HepG2 (cell line): ENCODE measurements at regions not wholly inside any gene's neighbourhood (a gene's known extent, or its start where the extent isn't known, plus 50 kb on each side); places are given as distances from the start of the nearest gene placed in this dataset.

ENCODE experiments used
- ATAC-seq: fragments of 200-7000 bp; cut with Tn5 transposase; 3 replicates; pipeline ENCODE4 v1.9.1; 2020; ENCODE audit warnings: mild to moderate bottlenecking, moderate library complexity
- BruUV-seq: library from RNA; stranded (reverse); fragments of 400-500 nt; replicated peaks from 2 replicates; lab custom pipeline; 2021; lab: Mats Ljungman, UMichigan
- CTCF ChIA-PET: fragments of 300-600 bp; formaldehyde crosslinking; extraction: SDS; loops from one replicate; lab custom pipeline; 2021; ENCODE audit warnings: low total read pairs, inconsistent platforms, low intra/inter-chr PET ratio; lab: Yijun Ruan, JAX
- POLR2A ChIA-PET: fragments of 350-600 bp; sonication (Branson Sonifier 250); formaldehyde crosslinking; loops from one replicate; lab custom pipeline; 2020; ENCODE audit warnings: antibody characterized with exemption, inconsistent platforms; lab: Yijun Ruan, JAX
- DNase-seq: peaks from one replicate; pipeline ENCODE4 v3.0.0-alpha.2; 2015; ENCODE audit warnings: low spot score
- FAIRE-seq: peaks from 3 replicates; lab custom pipeline; 2011; peaks lifted over from hg19 to GRCh38; lab: Jason Lieb, UNC
- H2AFZ ChIP-seq: one replicate; pipeline ENCODE4 v1.6.1; 2011; ENCODE audit warnings: low read length, inconsistent platforms
- H3K27ac ChIP-seq: fragments of 300-600 bp; 3 replicates; pipeline ENCODE4 v1.8.0; 2011; ENCODE audit warnings: mixed run types, mild to moderate bottlenecking, mixed read lengths, low read length, inconsistent platforms; ENCODE audit not compliant: insufficient read depth; ENCODE audit errors: extremely low read length
- H3K27me3 ChIP-seq, 2 experiments: fragments of 200-600 bp in 1 of 2; 2 replicates in 1 of 2; 3 replicates in 1 of 2; pipeline versions ENCODE4 v1.6.0 to v1.8.0; 2011; ENCODE audit warnings: low read length in 2 of 2, mild to moderate bottlenecking in 2 of 2, moderate library complexity in 2 of 2, inconsistent platforms in 1 of 2; ENCODE audit not compliant: insufficient read depth in 2 of 2, control insufficient read depth in 1 of 2
- H3K36me3 ChIP-seq, 2 experiments: fragments of 200-600 bp in 1 of 2; replicated peaks in 1 of 2; 2 replicates in 1 of 2; 3 replicates in 1 of 2; pipeline versions ENCODE4 v1.5.1 to v1.8.0; 2011; ENCODE audit warnings: low read length in 2 of 2, inconsistent platforms in 1 of 2; ENCODE audit not compliant: insufficient read depth in 2 of 2, control insufficient read depth in 1 of 2
- H3K4me1 ChIP-seq: 2 replicates; pipeline ENCODE4 v1.5.1; 2012; ENCODE audit warnings: low read length, inconsistent platforms; ENCODE audit not compliant: insufficient read depth
- H3K4me2 ChIP-seq: 2 replicates; pipeline ENCODE4 v1.6.0; 2011; ENCODE audit warnings: low read depth, low read length, inconsistent platforms
- H3K4me3 ChIP-seq, 3 experiments: fragments of 200-600 bp in 1 of 3; sonication (generic), shearing (Covaris generic) in 1 of 3; replicated peaks in 1 of 3; 2 replicates each; pipeline ENCODE4 v1.5.1; 2011 to 2016; ENCODE audit warnings: low read length in 3 of 3, inconsistent platforms in 2 of 3, low read depth in 2 of 3, mild to moderate bottlenecking in 2 of 3, control low read depth in 1 of 3, mixed read lengths in 1 of 3; ENCODE audit not compliant: insufficient read depth in 1 of 3
- H3K79me2 ChIP-seq: one replicate; pipeline ENCODE4 v1.6.1; 2011; ENCODE audit warnings: low read length, inconsistent platforms; ENCODE audit not compliant: insufficient read depth
- H3K9ac ChIP-seq: 2 replicates; pipeline ENCODE4 v1.6.0; 2011; ENCODE audit warnings: mild to moderate bottlenecking, low read depth, low read length, inconsistent platforms; ENCODE audit not compliant: insufficient read depth
- H3K9me3 ChIP-seq: 2 replicates; pipeline ENCODE4 v1.5.1; 2012; ENCODE audit warnings: mild to moderate bottlenecking, low read length
- H4K20me1 ChIP-seq: 2 replicates; pipeline ENCODE4 v1.6.0; 2011; ENCODE audit warnings: inconsistent platforms, mild to moderate bottlenecking, low read length, moderate library complexity; ENCODE audit not compliant: insufficient read depth
- CTCF ChIP-seq: sonication (generic); formaldehyde crosslinking; IDR thresholded peaks from 2 replicates; pipeline ENCODE4 v1.5.0; 2020; ENCODE audit warnings: mild to moderate bottlenecking, missing genetic modification reagents, moderate library complexity
- IRX3 ChIP-seq: sonication (generic); formaldehyde crosslinking; IDR thresholded peaks from 2 replicates; pipeline ENCODE4 v1.8.1; 2023; ENCODE audit warnings: mild to moderate bottlenecking, low read depth, missing genetic modification reagents, borderline replicate concordance
- JUN ChIP-seq: sonication (generic); formaldehyde crosslinking; IDR thresholded peaks from 2 replicates; pipeline ENCODE4 v1.4.0; 2020; ENCODE audit warnings: mild to moderate bottlenecking, missing genetic modification reagents
- KAT2B ChIP-seq: fragments of 150-350 bp; IDR thresholded peaks from 2 replicates; pipeline ENCODE4 v1.6.1; 2014; ENCODE audit warnings: low read depth, low read length, borderline replicate concordance
- POLR2AphosphoS2 ChIP-seq: IDR thresholded peaks from 2 replicates; pipeline ENCODE4 v1.6.1; 2011; ENCODE audit warnings: low read depth, low read length, improper control_type of control experiment
- SCMH1 ChIP-seq: sonication (generic); formaldehyde crosslinking; IDR thresholded peaks from 2 replicates; pipeline ENCODE4 v1.9.0; 2021; ENCODE audit warnings: missing genetic modification reagents, mild to moderate bottlenecking, borderline replicate concordance
- SMC3 ChIP-seq: IDR thresholded peaks from 2 replicates; pipeline ENCODE4 v1.6.1; 2011; ENCODE audit warnings: low read length, improper control_type of control experiment
- STAG1 ChIP-seq: sonication (generic); formaldehyde crosslinking; IDR thresholded peaks from 2 replicates; pipeline ENCODE4 v1.4.0; 2020; ENCODE audit warnings: missing genetic modification reagents
- TAF1 ChIP-seq: sonication (generic); formaldehyde crosslinking; IDR thresholded peaks from 2 replicates; pipeline ENCODE4 v1.4.0; 2020; ENCODE audit warnings: missing genetic modification reagents
- WIZ ChIP-seq: sonication (generic); formaldehyde crosslinking; IDR thresholded peaks from 2 replicates; pipeline ENCODE4 v1.5.1; 2020; ENCODE audit warnings: mild to moderate bottlenecking, missing genetic modification reagents
- ZBTB40 ChIP-seq, 2 experiments: fragments of 450-650 bp in 1 of 2; sonication (generic) in 1 of 2; formaldehyde crosslinking in 1 of 2; IDR thresholded peaks; 2 replicates each; pipeline versions ENCODE4 v1.6.1 to v1.8.0; 2016 to 2022; ENCODE audit warnings: antibody characterized with exemption in 1 of 2, mild to moderate bottlenecking in 1 of 2, missing genetic modification reagents in 1 of 2
- ZNF296 ChIP-seq: sonication (generic); formaldehyde crosslinking; conservative IDR thresholded peaks from 2 replicates; pipeline ENCODE4 v1.5.0; 2020; ENCODE audit warnings: mild to moderate bottlenecking, missing genetic modification reagents
- ZNF883 ChIP-seq: sonication (generic); formaldehyde crosslinking; IDR thresholded peaks from 2 replicates; pipeline ENCODE4 v1.5.1; 2020; ENCODE audit warnings: mild to moderate bottlenecking, missing genetic modification reagents; ENCODE audit errors: not compliant biosample characterization
- ZSCAN31 ChIP-seq: sonication (generic); formaldehyde crosslinking; IDR thresholded peaks from 2 replicates; pipeline ENCODE4 v1.5.0; 2020; ENCODE audit warnings: low read depth, mild to moderate bottlenecking, missing genetic modification reagents
- ZZZ3 ChIP-seq: sonication (generic); formaldehyde crosslinking; IDR thresholded peaks from 2 replicates; pipeline ENCODE4 v1.4.0; 2020; ENCODE audit warnings: missing genetic modification reagents, mild to moderate bottlenecking, borderline replicate concordance
- WGBS: methylation state at CpG from one replicate; pipeline ENCODE4 v1.1.6; 2017; ENCODE audit warnings: low lambda C conversion rate; 5-methylcytosine and 5-hydroxymethylcytosine counted together
- in situ Hi-C: cut with HindIII; loops from 2 replicates; pipeline ENCODE4 v1.10.0; 2017; ENCODE audit warnings: low pct_unique_long_range_greater_than_20kb; ENCODE audit not compliant: extremely low pct_ligation_motif_present
- intact Hi-C: fragments of 100-400 bp; cut with micrococcal nuclease; formaldehyde crosslinking; loops from one replicate; pipeline ENCODE4 v1.10.0; 2022; ENCODE audit not compliant: unreplicated experiment

- FAIRE-seq (no peak), DNase-seq (no peak), ATAC-seq (no peak)
- no peaks in the 10 kb centered on the region for H3K27me3 ChIP-seq
- H3K36me3 ChIP-seq: no peaks in the 10 kb centered on the region
- no peak overlapping the region for H3K9ac ChIP-seq
- ChIA-PET CTCF (interaction anchor here (1.0 kb wide), 1 partner anchor 366 kb away, joined by 3 read pairs; no protein-coding TSS in a partner anchor), POLR2A (no interaction called here)
- no peaks in the 10 kb centered on the region for H4K20me1 ChIP-seq
- no peak overlapping the region for H2AFZ ChIP-seq
- H3K4me3 ChIP-seq: no peak overlapping the region
- peaks cover 3% of the 10 kb centered on the region for H3K9me3 ChIP-seq
- 25% methylated on average over 1 of the region's 1 CpG for WGBS
- H3K79me2 ChIP-seq: no peaks in the 10 kb centered on the region
- in situ Hi-C loops (no loop called here), intact Hi-C loops (loop anchor here (5.0 kb wide), 1 partner anchor 368 kb away; no protein-coding TSS in a partner anchor)
- H3K4me2 ChIP-seq: no peak overlapping the region
- no peak overlapping the region for H3K27ac ChIP-seq
- H3K4me1 ChIP-seq: no peaks in the 10 kb centered on the region
- TF ChIP-seq TAF1 (CRISPR knock-in tag) (no peak), CTCF (CRISPR knock-in tag) (0 out of 2 replicates have a peak, but pooled peaks have one; percentile 9), ZNF883 (CRISPR knock-in tag) (no peak), KAT2B (no peak), WIZ (no peak), ZNF296 (CRISPR knock-in tag) (no peak), ZZZ3 (CRISPR knock-in tag) (no peak), JUN (CRISPR knock-in tag) (no peak), ZSCAN31 (no peak), STAG1 (peak; percentile 41), SMC3 (no peak), ZBTB40 (IDR thresholded peaks at IDR 0.05) (no peak), ZBTB40 (CRISPR knock-in tag; IDR thresholded peaks at IDR 0.05) (no peak), POLR2AphosphoS2 (no peak), IRX3 (CRISPR knock-in tag) (no peak), SCMH1 (CRISPR knock-in tag) (no peak)
- no TSS peak for BruUV-seq
These were observed 666.6 kb downstream of the CDH11 start for GRCh38 chr16:64455275-64455674.
